ENCODE measurements at regions not wholly inside any gene's neighbourhood (a gene's known extent, or its start where the extent isn't known, plus 50 kb on each side); places are given as distances from the start of the nearest gene placed in this dataset.

DNA sequence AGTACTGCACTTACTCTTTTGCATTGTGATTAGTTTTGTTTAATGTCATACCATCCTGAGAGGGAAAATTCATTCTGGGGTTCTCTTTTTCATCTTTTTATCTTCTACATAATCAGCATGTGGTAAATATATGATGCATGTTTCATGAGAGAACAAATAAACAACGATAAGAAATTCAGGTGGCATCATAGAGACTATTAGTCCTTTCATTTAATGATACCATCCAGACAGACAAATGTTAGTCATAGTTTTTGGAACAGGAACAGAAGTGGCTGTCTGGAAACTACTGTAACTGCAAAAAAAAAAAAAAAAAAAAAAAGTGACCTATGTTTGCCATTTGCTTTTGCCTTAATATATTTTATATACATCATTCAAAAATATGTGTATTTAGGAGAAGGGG lies 761.0 kb downstream of the EPHA4 start:
- TF ChIP-seq EZH2phosphoT487 (IDR thresholded peaks at IDR 0.05; ENCODE audit: insufficient read depth, low read depth), result no peak
- no peak for TF ChIP-seq EZH2 (IDR thresholded peaks at IDR 0.05; ENCODE audit: insufficient read depth, poor library complexity, severe bottlenecking)
